Upper lobe of right lung (tissue), 1 donor: ENCODE measurements at regions not wholly inside any gene's neighbourhood (a gene's known extent, or its start where the extent isn't known, plus 50 kb on each side); places are given as distances from the start of the nearest gene placed in this dataset.

Source experiments
- ATAC-seq: fragments of 200-7000 bp; cut with Tn5 transposase; one replicate; pipeline ENCODE4 v1.9.1; 2020; ENCODE audit warnings: mild to moderate bottlenecking, moderate library complexity
- DNase-seq: peaks from one replicate; pipeline ENCODE4 v3.0.0-alpha.2; 2020
- H3K27ac ChIP-seq: fragments of 200-600 bp; one replicate; pipeline ENCODE4 v1.8.0; 2022
- H3K27me3 ChIP-seq: fragments of 200-600 bp; one replicate; pipeline ENCODE4 v1.8.0; 2022; ENCODE audit warnings: mild to moderate bottlenecking
- H3K36me3 ChIP-seq: fragments of 200-600 bp; one replicate; pipeline ENCODE4 v1.8.0; 2022
- H3K4me1 ChIP-seq: fragments of 200-600 bp; one replicate; pipeline ENCODE4 v1.8.0; 2022
- H3K4me3 ChIP-seq: fragments of 200-600 bp; one replicate; pipeline ENCODE4 v1.8.0; 2022; ENCODE audit warnings: mild to moderate bottlenecking
- H3K9me3 ChIP-seq: fragments of 200-600 bp; one replicate; pipeline ENCODE4 v1.8.0; 2022
- intact Hi-C: fragments of 100-400 bp; cut with DNase I; formaldehyde crosslinking; loops from one replicate; pipeline ENCODE4 v1.11.0; 2022
- TF ChIP-seq, protein P1 (sequence below): fragments of 200-600 bp; IDR thresholded peaks from one replicate; pipeline ENCODE4 v1.8.0; 2022; ENCODE audit warnings: antibody characterized with exemption
- donor health status: DM: no; HTN: yes; CAD: no; lungs with severe emphysema.

DNA sequence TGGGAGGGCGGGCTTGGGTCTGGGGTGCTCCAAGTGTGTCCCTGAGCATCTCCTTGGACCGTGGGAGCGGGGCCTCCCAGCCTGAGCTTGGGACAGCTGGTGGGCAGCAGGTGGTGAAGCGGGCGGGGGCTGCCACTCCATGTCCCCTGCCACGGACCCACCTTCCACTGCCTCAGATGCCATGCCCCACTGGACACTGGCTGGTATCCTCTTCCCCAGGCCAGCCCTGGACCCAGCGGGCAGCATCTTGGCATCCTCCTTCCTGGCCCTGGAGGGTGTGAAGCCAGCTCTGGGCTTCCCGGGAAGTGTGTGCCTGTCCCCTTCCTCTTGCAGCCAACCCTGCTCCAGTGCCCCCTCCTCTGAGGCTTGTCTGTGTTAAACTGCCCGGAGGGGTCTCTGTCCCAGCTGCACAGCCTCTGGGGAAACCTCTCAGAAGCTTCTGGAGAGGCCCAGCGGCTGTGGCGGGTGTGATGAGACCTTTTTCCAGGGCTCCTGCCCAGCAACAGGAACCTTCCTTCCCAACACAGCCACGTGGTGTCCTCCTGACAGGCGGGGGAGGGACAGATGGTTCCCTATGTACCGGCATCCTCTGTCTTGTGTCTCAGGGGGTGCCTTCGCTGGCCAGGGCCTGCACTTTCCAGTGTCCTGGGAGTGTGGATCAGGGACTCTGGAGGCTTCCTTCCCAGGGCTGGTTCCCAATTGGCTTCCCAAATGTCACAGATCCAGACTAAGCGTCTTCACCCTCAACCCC lies 81.6 kb upstream of the DISP3 start:
- DNase-seq (no peak), ATAC-seq (no peak)
- peaks cover 29% of the 10 kb centered on the region for H3K27me3 ChIP-seq
- TF ChIP-seq, protein P1, sequence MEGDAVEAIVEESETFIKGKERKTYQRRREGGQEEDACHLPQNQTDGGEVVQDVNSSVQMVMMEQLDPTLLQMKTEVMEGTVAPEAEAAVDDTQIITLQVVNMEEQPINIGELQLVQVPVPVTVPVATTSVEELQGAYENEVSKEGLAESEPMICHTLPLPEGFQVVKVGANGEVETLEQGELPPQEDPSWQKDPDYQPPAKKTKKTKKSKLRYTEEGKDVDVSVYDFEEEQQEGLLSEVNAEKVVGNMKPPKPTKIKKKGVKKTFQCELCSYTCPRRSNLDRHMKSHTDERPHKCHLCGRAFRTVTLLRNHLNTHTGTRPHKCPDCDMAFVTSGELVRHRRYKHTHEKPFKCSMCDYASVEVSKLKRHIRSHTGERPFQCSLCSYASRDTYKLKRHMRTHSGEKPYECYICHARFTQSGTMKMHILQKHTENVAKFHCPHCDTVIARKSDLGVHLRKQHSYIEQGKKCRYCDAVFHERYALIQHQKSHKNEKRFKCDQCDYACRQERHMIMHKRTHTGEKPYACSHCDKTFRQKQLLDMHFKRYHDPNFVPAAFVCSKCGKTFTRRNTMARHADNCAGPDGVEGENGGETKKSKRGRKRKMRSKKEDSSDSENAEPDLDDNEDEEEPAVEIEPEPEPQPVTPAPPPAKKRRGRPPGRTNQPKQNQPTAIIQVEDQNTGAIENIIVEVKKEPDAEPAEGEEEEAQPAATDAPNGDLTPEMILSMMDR: no peak
- H3K36me3 ChIP-seq: no peaks in the 10 kb centered on the region
- no peak overlapping the region for H3K4me3 ChIP-seq
- no peaks in the 10 kb centered on the region for H3K9me3 ChIP-seq
- intact Hi-C loops: no loop called here
- H3K4me1 ChIP-seq: no peaks in the 10 kb centered on the region
- no peak overlapping the region for H3K27ac ChIP-seq

DNA sequence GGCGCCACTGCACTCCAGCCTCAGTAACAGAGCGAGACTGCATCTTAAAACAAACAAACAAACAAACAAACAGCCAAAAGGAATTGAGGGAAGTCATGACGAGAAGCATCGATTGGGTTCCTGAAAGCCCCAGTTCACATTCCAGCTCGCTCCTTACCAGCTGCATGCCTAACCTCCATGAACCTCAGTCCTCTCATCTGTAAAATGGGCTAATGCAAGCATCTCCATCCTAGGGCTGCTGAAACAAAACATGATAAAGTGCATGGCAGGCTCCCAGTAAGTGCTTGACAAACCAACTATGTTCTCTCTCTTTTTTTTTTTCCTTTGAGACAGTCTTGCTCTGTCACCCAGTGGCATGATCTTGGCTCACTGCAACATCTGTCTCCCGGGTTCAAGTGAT lies 79.7 kb upstream of the DISP3 start:
- TF ChIP-seq, protein P1: no peak
- no peak overlapping the region for H3K27ac ChIP-seq
- no peaks in the 10 kb centered on the region for H3K9me3 ChIP-seq
- intact Hi-C loops: no loop called here
- no peak overlapping the region for H3K4me3 ChIP-seq
- ATAC-seq (no peak), DNase-seq (no peak)
- no peaks in the 10 kb centered on the region for H3K4me1 ChIP-seq
- no peaks in the 10 kb centered on the region for H3K36me3 ChIP-seq
- peaks cover 29% of the 10 kb centered on the region for H3K27me3 ChIP-seq

DNA sequence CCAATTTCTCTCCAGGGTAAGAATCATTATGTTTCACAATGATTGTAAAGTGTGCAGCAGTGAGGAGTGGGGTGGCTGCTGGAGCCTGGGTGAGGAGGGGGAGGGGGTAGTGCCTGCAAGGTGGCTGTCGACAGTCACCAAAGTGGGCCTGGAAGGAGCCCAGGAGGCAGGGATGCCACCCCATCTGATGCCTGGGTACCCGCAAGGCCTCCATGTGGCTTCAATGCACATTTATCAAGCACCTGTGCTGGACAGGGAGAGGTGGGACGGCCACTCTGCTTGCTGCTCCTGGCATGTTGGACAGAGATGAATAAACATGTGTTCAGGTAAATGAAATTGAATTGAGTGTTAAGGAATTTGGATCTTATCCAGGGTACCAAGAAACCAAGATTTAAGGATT lies 78.8 kb upstream of the DISP3 start:
- Histone ChIP-seq H3K36me3 (no peaks in the 10 kb centered on the region), H3K27ac (no peak overlapping the region), H3K4me3 (no peak overlapping the region), H3K9me3 (no peaks in the 10 kb centered on the region), H3K4me1 (no peaks in the 10 kb centered on the region), H3K27me3 (peaks cover 22% of the 10 kb centered on the region)
- ATAC-seq (no peak), DNase-seq (no peak)
- intact Hi-C loops: no loop called here
- TF ChIP-seq, protein P1: no peak

DNA sequence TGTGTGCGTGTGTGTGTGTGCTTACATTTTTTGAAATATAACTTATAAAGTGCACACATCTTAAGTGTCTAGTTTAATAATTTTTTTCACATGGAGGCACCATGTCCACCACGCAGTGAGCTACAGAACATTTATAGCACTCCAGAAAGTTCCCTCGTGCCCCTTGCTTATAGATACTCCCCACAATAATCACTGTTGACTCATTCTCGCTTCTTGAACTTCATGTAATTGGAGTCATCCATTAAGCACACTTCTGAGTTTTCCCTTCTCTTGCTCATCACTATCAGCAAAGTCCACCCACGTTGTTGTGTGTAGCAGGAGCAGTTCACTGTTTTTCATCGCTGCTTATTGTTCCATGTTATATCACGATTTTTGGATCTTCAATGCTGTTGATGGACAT lies 78.4 kb upstream of the DISP3 start:
- peaks cover 22% of the 10 kb centered on the region for H3K27me3 ChIP-seq
- no peaks in the 10 kb centered on the region for H3K9me3 ChIP-seq
- H3K4me1 ChIP-seq: no peaks in the 10 kb centered on the region
- intact Hi-C loops: no loop called here
- no peak overlapping the region for H3K27ac ChIP-seq
- DNase-seq (no peak), ATAC-seq (no peak)
- H3K36me3 ChIP-seq: no peaks in the 10 kb centered on the region
- TF ChIP-seq, protein P1: no peak
- no peak overlapping the region for H3K4me3 ChIP-seq

DNA sequence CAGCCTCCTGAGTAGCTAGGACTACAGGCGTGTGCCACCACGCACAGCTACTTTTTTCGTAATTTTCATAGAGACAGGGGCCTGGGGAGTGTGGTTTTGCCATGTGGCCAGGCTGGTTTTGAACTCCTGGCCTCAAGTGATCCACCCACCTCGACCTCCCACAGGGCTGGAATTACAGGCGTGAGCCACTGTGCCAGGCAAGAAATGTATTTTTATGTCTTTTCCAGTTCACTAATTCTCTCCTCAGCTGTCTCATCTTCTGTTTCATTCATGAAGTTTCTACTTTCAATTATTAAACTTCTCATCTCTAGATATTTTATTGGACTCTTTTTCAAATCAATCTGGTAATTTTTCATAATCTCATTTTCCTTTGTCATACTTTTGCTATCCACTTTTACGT lies 72.1 kb upstream of the DISP3 start:
- intact Hi-C loops: no loop called here
- no peak overlapping the region for H3K27ac ChIP-seq
- no peak overlapping the region for H3K4me3 ChIP-seq
- DNase-seq (no peak), ATAC-seq (no peak)
- peaks cover 18% of the 10 kb centered on the region for H3K27me3 ChIP-seq
- H3K36me3 ChIP-seq: no peaks in the 10 kb centered on the region
- no peaks in the 10 kb centered on the region for H3K4me1 ChIP-seq
- TF ChIP-seq, protein P1: no peak
- no peaks in the 10 kb centered on the region for H3K9me3 ChIP-seq
